ENCODE measurements at regions not wholly inside any gene's neighbourhood (a gene's known extent, or its start where the extent isn't known, plus 50 kb on each side); places are given as distances from the start of the nearest gene placed in this dataset.

GRCh38 chr18:50444539-50444938, 69.7 kb downstream of the SKA1 start:
- DNase-seq (ENCODE audit: low read depth), result no peak
- H3K4me3 ChIP-seq (ENCODE audit: low read depth, low read length), result no peak overlapping the region
- TF ChIP-seq CTCF (IDR thresholded peaks at IDR 0.05; ENCODE audit: insufficient read depth, low read depth, low read length, missing control alignments), result no peak

GRCh38 chr18:50446629-50447028, 71.8 kb downstream of the SKA1 start:
- no peak overlapping the region for H3K4me3 ChIP-seq (ENCODE audit: low read depth, low read length)
- no peak for DNase-seq (ENCODE audit: low read depth)
- TF ChIP-seq CTCF (IDR thresholded peaks at IDR 0.05; ENCODE audit: insufficient read depth, low read depth, low read length, missing control alignments), result no peak

GRCh38 chr18:50447102-50447741, 72.4 kb downstream of the SKA1 start:
- no peak for DNase-seq (ENCODE audit: low read depth)
- TF ChIP-seq CTCF (IDR thresholded peaks at IDR 0.05; ENCODE audit: insufficient read depth, low read depth, low read length, missing control alignments), result no peak
- H3K4me3 ChIP-seq (ENCODE audit: low read depth, low read length), result no peak overlapping the region

GRCh38 chr18:50447952-50448351, 73.1 kb downstream of the SKA1 start:
- TF ChIP-seq CTCF (IDR thresholded peaks at IDR 0.05; ENCODE audit: insufficient read depth, low read depth, low read length, missing control alignments), result no peak
- no peak for DNase-seq (ENCODE audit: low read depth)
- no peak overlapping the region for H3K4me3 ChIP-seq (ENCODE audit: low read depth, low read length)

DNA sequence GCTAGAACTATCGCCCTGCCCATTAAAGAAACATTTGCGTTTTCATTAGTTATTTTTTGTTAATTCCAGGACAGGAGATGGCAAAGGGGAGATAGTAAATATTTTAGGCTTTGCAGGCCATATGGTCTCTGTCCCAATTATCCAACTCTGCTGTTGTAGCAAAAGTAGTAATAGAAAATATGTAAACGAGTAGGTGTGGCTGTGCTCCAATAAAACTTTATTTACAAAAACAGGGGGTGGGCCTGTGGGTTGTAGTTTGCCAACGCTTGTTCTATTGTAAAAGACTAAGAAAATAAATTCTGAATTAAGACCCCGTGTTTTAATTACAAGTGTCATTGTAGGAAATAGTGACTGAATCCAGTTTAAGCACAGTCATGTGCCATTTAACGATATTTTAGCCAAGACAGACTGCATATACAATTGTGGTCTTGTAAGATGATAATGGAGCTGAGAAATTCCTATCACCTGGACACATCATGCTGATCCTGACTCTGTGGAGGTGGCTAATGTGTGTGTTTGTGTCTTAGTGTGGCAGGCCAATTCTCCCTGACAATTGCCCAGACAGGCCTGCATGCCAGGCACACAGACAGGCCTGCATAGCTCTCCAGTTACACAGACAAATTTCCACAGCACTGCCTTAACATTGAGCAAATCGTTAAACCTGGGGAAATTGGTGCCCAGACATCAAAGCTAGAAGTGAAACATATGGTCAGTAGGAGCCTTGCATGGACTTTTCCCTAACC, 76.4 kb downstream of the SKA1 start:
- DNase-seq (ENCODE audit: low read depth), result no peak
- TF ChIP-seq CTCF (IDR thresholded peaks at IDR 0.05; ENCODE audit: insufficient read depth, low read depth, low read length, missing control alignments), result no peak
- H3K4me3 ChIP-seq (ENCODE audit: low read depth, low read length), result no peak overlapping the region

DNA sequence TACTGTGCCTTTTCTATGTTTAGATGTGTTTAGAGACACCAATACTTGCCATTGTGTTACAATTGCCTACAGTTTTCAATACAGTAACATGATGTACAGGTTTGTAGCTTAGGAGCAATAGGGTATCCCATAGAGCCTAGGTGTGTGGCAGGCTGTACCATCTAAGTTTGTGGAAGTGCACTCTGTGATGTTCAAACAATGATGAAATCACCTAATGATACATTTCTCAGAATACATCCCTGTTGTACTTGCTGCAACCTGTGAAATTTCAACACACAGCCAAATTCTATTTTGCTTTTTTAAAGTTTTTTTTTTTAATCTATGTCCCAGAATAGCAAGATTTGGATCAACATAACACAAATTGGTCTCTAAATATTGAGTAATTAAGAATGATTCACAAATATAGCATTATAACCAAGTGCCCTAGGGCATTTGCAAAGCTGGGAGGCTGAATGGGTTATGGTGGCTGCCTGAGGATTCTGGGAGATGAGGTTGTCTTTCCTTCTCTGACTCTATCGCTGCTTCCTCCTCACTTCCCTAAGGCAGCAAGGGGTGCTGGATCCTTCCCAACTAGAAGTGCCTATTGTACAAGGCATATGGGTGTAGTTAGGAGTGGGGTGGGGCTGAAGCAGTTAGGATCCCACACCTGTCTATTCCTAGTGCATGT, 78.3 kb downstream of the SKA1 start:
- TF ChIP-seq CTCF (IDR thresholded peaks at IDR 0.05; ENCODE audit: insufficient read depth, low read depth, low read length, missing control alignments), result no peak

More for the DNA sequence above, 78.3 kb downstream of the SKA1 start:
- no peak for DNase-seq (ENCODE audit: low read depth)
- no peak overlapping the region for H3K4me3 ChIP-seq (ENCODE audit: low read depth, low read length)

Data from GM12865 (cell line).